GM19023 (cell line): ENCODE measurements at regions not wholly inside any gene's neighbourhood (a gene's known extent, or its start where the extent isn't known, plus 50 kb on each side); places are given as distances from the start of the nearest gene placed in this dataset.

Experiments used
- ATAC-seq: cut with Tn5 transposase; IDR thresholded peaks from one replicate; pipeline ENCODE4 v1.9.1; 2021; ENCODE audit warnings: mild to moderate bottlenecking, moderate library complexity; ENCODE audit not compliant: unreplicated experiment

- ATAC-seq = no peak
These were observed 148.2 kb upstream of the COL11A1 start for GRCh38 chr1:103256490-103256889.

DNA sequence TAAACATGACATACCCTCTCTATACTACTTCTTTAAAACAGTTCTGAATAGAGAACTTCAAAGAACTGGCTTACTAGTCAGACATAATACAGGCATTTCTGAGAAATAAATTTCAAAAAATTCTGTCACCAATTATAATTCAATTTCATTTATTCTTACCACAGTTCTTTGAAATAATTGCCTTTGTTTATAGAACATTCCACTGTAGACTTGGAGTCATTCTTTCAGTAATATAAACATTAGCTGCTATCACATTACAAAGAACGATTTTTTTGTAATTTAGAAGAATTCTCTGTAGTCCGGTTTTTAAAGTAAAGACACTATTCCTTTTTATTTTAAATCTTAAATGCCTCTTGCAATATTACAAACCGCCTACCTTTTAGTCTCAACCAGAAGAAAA, 146.4 kb upstream of the COL11A1 start:
- no peak for ATAC-seq

- no peak for ATAC-seq
These were observed 142.1 kb upstream of the COL11A1 start for GRCh38 chr1:103250441-103250861.

DNA sequence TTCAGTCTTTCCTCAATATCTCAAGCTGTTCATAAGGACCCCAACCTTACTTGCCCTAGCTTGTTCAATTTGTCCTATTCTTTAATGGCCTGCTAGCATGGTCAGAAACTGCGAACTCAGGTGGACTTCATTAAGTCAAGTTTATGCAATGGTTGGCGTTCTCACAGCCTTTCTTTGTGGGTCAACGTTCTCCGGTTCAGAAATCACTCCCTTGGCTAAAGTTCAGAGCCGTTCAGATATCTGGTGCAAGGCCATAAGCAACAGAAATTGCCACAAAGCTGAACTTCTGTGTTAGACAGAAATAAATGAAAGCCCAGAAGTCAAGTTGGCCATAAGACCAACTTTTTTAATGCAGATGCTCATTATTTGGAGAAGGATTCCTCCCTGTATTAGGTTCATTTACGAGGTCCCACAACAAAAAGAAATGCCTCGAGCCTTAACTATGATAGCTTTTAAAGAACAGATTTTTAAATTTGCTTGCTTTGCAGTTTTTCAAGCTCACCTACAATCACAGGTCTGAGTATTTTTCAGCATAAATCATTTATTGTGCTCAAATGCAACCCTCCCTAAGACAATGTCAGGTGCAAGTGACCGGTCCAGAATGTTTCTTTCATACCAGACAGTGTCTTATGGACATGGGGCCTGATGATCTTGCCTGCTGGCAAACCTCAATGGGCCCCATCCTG, 140.2 kb upstream of the COL11A1 start:
- ATAC-seq = no peak

DNA sequence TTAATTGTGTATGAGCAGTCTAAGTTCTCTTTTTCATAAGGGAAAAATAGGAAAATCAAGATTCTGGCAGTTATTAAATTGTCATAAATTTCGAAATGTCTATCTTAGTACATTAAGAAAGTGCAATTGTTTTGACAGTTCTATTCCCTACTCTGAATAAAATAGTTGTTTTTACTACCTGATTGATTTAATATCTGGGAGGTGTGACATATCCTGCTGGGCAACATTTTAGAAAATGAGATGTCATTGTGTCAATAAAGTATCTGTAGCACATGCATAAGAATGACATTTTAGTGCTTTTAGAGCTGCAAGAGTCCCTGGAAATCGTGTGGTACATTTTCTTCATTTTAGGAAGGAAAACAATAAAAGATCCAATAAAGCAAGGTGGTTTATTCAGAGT, 139.2 kb upstream of the COL11A1 start:
- ATAC-seq = no peak

DNA sequence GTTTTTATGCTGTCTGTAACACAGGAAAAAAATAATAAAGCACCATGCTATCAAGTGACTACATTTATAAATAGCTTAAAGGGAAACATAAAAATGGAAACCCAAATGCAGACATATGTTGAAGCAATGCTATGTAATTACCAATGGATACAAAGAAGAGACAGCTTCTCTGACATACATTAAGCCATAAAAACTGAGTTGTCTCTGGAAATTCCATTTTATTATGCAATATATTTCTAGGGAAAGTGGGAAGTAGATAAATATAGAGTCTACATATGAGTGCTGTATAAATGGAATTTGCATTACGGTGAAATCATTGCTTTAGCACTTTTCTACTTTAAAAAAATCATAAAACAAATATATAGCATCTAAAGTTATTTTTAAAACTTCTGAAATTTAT, 135.2 kb upstream of the COL11A1 start:
- ATAC-seq = no peak

DNA sequence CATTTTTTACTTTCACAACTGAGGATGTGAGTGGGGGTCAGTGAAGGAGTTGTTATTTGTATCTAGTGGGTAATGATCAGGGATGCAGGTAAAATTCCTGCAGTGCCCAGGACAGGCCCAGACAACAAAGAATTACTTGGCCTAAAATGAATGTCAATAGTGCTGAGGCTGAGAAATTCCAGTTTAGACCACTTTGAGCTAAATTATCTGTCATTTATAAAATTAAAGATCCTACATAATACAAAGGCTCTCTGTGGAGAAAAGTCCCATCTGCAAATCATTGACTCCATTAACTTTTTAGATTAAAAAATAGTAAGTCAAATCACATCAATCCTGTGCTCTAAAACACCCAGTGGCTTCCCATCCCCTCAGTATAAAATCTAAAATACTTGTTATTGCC, 130.7 kb upstream of the COL11A1 start:
- no peak for ATAC-seq

DNA sequence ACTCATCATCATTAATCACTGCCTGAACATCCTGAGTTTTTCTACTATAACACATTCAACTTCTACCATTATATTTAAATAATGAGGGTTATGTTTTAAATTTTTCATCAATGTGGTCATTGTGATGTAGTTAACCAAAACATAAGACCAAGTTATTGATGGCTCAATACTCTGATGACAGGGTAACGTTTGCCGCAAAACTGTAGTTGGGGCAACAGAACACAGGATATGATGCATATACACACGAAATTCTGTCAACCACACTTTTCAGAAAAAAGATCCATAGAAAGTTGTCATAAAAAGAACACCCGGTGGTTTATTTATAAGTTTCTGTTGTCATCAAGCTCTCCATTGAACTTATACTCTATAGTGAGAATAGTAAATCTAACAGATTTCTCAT, 121.7 kb upstream of the COL11A1 start:
- no peak for ATAC-seq

DNA sequence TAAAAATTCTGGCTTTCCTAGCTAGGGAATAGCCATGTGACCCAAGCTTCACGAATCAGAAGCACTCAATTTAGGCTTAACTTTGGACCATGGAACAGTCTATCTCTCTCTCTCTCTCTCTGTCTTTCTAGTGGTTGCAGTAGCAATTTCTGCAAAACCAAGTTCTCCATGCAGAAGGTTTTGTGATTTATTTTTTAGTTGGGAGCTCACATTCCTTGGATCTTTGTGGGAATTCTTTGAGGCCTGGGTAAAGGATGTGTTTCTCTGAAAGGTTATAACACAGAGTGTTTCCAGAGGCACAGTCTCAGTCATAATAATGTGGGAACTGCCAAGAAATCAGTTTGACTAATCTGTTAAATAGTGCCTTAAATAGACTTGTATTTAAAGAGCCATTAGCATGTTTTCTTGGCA, 112.3 kb upstream of the COL11A1 start:
- ATAC-seq = no peak

DNA sequence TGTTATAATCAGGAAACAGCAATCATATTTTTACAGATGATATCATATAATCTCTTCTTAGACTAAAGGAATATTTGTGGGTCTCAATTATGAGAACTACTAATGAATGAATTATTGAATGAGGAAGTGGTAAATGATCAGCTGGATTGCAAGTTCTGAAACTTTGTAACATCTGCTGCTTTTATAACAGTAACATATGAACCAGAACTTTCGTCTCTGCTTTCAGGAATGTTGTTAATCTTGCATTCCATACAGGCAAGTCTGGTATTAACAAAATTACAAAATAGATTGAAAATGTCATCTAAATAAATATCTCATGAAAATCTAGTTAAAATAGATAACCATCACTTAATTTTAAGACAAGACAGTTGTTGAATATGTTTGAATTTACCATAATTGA, 110.5 kb upstream of the COL11A1 start:
- ATAC-seq = no peak

- no peak for ATAC-seq
These were observed 110.0 kb upstream of the COL11A1 start for GRCh38 chr1:103218369-103218768.

DNA sequence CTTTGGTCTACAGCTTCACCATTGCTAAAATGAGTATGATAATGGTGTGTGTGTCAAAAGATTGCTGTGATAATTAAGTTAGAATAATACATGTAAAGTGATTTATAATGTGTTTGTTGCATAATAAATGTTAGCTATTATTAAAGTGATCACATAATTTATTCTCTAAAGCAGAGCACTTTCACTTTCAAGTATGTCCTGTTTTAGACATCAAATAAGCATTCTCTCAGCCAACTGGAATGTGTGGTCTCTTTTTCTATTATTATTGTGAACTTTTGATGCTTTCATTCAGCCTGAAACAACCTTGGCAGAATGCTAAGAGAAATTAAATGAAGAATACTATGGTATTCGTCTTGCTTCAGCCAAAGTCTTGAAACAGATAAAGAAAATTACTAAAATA, 102.8 kb upstream of the COL11A1 start:
- ATAC-seq = no peak

GRCh38 chr1:103208844-103209243, 100.5 kb upstream of the COL11A1 start:
- ATAC-seq = no peak

- no peak for ATAC-seq
These were observed 90.7 kb upstream of the COL11A1 start for GRCh38 chr1:103199001-103199400.

DNA sequence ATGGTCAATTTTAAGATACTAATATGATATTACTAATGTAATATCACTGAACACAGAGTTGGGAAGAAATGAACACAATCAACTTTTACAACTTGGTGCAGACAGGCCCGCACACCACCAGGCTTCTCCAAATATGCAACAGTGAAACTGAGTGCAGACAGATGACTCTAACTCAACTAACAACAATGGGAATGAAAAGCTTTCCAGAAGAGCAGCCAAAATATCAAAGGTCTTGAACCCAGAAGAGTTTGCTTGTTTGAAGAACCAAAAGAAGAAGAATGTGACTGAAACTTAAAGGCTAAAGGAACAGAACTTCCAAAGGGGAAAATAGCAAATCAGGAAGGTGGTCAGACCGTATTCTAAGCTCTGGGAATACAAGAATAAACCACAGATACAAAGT, 89.8 kb upstream of the COL11A1 start:
- no peak for ATAC-seq

DNA sequence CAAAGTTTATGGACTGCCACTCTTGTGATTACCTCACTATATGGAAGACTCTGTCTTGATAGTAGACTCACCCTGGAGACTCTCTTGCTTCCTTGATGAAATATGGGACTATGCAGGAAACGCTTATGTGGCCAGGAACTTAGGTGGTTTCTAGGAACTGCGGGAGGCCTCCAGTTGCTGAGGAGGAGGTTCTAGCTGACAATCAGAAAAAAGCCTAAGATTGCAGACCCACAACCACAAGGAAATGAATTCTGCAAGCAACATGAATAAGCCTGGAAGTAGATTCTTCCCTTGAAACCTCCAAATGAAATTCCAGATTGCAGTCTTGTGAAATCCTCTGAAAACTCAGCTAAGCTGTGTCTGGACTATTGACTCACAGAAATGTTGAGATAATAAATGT, 88.9 kb upstream of the COL11A1 start:
- no peak for ATAC-seq

DNA sequence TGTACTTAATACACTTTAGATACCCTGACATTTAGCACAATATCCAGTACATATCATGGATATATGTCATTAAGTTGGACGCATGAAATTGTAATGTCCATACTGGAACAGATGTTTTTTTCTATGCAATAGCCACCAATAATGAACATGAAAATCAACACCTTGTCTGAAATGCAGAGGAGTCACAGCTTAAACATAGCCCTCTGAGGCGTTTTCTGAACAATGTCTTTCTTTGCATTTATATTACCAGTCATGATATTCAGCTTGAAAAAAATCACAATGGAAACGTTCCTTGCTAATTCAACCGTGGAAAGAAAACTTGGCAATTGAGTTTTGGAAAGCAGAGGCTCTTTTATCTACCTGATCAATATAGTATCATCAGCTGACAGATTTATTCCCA, 86.7 kb upstream of the COL11A1 start:
- no peak for ATAC-seq

- ATAC-seq = no peak
These were observed 85.7 kb upstream of the COL11A1 start for GRCh38 chr1:103194060-103194459.

GRCh38 chr1:103191327-103191726, 83.0 kb upstream of the COL11A1 start:
- no peak for ATAC-seq

DNA sequence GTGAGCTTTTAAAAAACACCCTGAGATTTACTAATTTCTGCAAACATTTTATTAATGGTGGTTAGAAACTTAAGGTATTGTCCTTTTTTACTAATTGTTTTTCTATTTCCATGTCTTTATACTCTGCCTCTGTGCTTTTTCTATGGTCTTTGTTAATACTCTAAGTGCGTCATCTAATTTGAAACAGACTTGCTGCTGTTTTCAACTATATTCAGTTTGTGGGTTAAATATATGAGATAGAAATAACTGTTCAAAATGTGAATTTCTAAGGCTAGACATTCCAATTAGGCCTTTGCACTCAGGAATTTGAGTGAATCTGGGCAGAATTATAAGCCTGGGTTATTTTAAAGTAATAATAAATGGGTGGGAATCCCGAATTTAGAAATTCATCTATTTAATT, 82.4 kb upstream of the COL11A1 start:
- ATAC-seq = no peak

GRCh38 chr1:103187673-103188072, 79.4 kb upstream of the COL11A1 start:
- ATAC-seq = no peak

GRCh38 chr1:103180660-103181059, 72.3 kb upstream of the COL11A1 start:
- ATAC-seq = no peak

DNA sequence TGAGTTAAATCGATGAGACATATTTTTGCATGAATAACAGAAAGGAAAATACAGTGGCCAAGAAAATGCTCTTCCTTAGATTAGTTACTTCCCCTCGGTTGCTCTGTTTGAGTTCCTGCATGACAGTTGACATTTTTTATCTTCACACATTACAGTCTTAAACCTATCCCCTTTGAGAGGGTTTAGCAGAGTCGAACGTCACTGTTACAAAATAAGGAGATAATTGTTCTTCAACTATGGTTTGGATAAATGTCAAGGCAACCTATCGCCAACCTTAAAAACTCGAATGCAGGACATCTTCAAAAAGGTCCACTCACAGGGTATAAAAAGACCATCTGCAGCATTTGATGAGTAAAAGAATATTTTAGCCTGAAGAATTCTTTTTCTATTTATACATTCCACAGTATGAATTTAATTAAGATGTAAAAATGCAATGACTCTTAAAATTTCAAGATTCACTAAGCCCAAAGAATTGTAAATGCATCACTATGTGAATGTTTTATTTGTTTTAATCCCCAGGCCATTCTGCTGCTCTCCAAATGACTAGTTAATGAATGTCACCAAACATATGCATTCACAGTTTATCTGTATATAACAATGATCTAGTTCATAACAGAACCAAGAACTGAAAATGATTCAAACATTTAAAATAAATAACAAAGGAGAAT, 68.9 kb upstream of the COL11A1 start:
- ATAC-seq = no peak
